HCT116 (cell line): ENCODE measurements at regions not wholly inside any gene's neighbourhood (a gene's known extent, or its start where the extent isn't known, plus 50 kb on each side); places are given as distances from the start of the nearest gene placed in this dataset.

Source experiments
- EZH2 ChIP-seq: fragments of 200-600 bp; sonication (generic); IDR thresholded peaks from 2 replicates; pipeline ENCODE4 v1.6.1; 2017; ENCODE audit warnings: antibody characterized with exemption, mixed run types
- RAD21 ChIP-seq: IDR thresholded peaks from 2 replicates; pipeline ENCODE4 v1.6.1; 2012; ENCODE audit warnings: low read depth, mild to moderate bottlenecking
- SIN3A ChIP-seq: IDR thresholded peaks from 2 replicates; pipeline ENCODE4 v1.6.1; 2012; ENCODE audit warnings: low read depth
- SRF ChIP-seq: IDR thresholded peaks from 2 replicates; pipeline ENCODE4 v1.6.1; 2012; ENCODE audit warnings: low read depth
- TF ChIP-seq, protein P1 (sequence below): IDR thresholded peaks from 2 replicates; pipeline ENCODE4 v1.6.1; 2012; ENCODE audit warnings: low read depth
- TF ChIP-seq, protein P2 (sequence below), 3 experiments: fragments of 200-600 bp in 1 of 3; sonication (generic) in 1 of 3; IDR thresholded peaks in 2 of 3; conservative IDR thresholded peaks in 1 of 3; 2 replicates each; pipeline ENCODE4 v1.5.1; 2012 to 2017; ENCODE audit warnings: low read depth in 2 of 3, low read length in 2 of 3, antibody characterized with exemption in 1 of 3, borderline replicate concordance in 1 of 3, control low read depth in 1 of 3, mild to moderate bottlenecking in 1 of 3, mixed read lengths in 1 of 3, mixed run types in 1 of 3, moderate library complexity in 1 of 3; ENCODE audit not compliant: insufficient read depth in 1 of 3
- TF ChIP-seq, protein P3 (sequence below): IDR thresholded peaks from 2 replicates; pipeline ENCODE4 v1.6.1; 2012
- TF ChIP-seq, protein P4 (sequence below): IDR thresholded peaks from 2 replicates; pipeline ENCODE4 v1.6.1; 2012

DNA sequence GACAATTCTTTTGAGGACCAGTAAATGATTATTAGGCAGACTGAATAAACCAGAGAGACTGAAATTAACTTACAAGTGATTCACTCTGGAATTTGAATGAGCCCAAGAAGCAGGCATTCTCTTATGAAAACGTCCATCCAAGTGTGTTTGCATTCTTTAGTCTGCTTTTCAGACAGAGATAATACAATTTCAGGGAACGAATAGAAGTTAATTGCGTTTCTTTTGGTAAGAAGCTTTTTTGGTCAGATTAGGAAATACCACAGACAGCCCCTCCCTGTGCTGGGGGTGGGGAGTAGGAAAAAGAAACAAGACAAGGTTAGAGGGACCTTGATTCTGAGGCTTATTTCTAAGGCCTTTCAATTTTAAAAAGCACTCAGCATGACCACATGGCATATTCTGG is 874.4 kb downstream of the SUCLG1 start:
- TF ChIP-seq, protein P1, sequence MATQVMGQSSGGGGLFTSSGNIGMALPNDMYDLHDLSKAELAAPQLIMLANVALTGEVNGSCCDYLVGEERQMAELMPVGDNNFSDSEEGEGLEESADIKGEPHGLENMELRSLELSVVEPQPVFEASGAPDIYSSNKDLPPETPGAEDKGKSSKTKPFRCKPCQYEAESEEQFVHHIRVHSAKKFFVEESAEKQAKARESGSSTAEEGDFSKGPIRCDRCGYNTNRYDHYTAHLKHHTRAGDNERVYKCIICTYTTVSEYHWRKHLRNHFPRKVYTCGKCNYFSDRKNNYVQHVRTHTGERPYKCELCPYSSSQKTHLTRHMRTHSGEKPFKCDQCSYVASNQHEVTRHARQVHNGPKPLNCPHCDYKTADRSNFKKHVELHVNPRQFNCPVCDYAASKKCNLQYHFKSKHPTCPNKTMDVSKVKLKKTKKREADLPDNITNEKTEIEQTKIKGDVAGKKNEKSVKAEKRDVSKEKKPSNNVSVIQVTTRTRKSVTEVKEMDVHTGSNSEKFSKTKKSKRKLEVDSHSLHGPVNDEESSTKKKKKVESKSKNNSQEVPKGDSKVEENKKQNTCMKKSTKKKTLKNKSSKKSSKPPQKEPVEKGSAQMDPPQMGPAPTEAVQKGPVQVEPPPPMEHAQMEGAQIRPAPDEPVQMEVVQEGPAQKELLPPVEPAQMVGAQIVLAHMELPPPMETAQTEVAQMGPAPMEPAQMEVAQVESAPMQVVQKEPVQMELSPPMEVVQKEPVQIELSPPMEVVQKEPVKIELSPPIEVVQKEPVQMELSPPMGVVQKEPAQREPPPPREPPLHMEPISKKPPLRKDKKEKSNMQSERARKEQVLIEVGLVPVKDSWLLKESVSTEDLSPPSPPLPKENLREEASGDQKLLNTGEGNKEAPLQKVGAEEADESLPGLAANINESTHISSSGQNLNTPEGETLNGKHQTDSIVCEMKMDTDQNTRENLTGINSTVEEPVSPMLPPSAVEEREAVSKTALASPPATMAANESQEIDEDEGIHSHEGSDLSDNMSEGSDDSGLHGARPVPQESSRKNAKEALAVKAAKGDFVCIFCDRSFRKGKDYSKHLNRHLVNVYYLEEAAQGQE, result no peak
- TF ChIP-seq, protein P2, sequence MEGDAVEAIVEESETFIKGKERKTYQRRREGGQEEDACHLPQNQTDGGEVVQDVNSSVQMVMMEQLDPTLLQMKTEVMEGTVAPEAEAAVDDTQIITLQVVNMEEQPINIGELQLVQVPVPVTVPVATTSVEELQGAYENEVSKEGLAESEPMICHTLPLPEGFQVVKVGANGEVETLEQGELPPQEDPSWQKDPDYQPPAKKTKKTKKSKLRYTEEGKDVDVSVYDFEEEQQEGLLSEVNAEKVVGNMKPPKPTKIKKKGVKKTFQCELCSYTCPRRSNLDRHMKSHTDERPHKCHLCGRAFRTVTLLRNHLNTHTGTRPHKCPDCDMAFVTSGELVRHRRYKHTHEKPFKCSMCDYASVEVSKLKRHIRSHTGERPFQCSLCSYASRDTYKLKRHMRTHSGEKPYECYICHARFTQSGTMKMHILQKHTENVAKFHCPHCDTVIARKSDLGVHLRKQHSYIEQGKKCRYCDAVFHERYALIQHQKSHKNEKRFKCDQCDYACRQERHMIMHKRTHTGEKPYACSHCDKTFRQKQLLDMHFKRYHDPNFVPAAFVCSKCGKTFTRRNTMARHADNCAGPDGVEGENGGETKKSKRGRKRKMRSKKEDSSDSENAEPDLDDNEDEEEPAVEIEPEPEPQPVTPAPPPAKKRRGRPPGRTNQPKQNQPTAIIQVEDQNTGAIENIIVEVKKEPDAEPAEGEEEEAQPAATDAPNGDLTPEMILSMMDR (IDR thresholded peaks at IDR 0.05 in 2 of 3, conservative IDR thresholded peaks at IDR 0.05 in 1 of 3; ENCODE audit: borderline replicate concordance in 1 of 3, insufficient read depth in 1 of 3, low read depth in 2 of 3, low read length in 2 of 3), result no peak
- no peak for TF ChIP-seq RAD21
- TF ChIP-seq EZH2, result no peak
- no peak for TF ChIP-seq SRF
- TF ChIP-seq, protein P3, sequence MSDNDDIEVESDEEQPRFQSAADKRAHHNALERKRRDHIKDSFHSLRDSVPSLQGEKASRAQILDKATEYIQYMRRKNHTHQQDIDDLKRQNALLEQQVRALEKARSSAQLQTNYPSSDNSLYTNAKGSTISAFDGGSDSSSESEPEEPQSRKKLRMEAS, result no peak
- TF ChIP-seq SIN3A, result no peak
- TF ChIP-seq, protein P4, sequence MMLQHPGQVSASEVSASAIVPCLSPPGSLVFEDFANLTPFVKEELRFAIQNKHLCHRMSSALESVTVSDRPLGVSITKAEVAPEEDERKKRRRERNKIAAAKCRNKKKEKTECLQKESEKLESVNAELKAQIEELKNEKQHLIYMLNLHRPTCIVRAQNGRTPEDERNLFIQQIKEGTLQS, result no peak
